BLaER1 (cell line): ENCODE measurements at regions not wholly inside any gene's neighbourhood (a gene's known extent, or its start where the extent isn't known, plus 50 kb on each side); places are given as distances from the start of the nearest gene placed in this dataset.

Experiments used
- H3K27ac ChIP-seq: shearing (Covaris generic); formaldehyde crosslinking; 2 replicates; pipeline ENCODE4 v1.8.1; 2022
- H3K27me3 ChIP-seq: shearing (Covaris generic); formaldehyde crosslinking; 2 replicates; pipeline ENCODE4 v1.8.1; 2022
- H3K36me3 ChIP-seq: shearing (Covaris generic); formaldehyde crosslinking; 2 replicates; pipeline ENCODE4 v1.8.1; 2022
- H3K4me1 ChIP-seq: shearing (Covaris generic); formaldehyde crosslinking; 2 replicates; pipeline ENCODE4 v1.8.1; 2022
- H3K4me2 ChIP-seq: shearing (Covaris generic); formaldehyde crosslinking; 2 replicates; pipeline ENCODE4 v1.8.1; 2022
- H3K4me3 ChIP-seq: shearing (Covaris generic); formaldehyde crosslinking; 2 replicates; pipeline ENCODE4 v1.8.1; 2022
- H3K9ac ChIP-seq: shearing (Covaris generic); formaldehyde crosslinking; 2 replicates; pipeline ENCODE4 v1.8.1; 2022
- H3K9me3 ChIP-seq: shearing (Covaris generic); formaldehyde crosslinking; 2 replicates; pipeline ENCODE4 v1.8.1; 2022
- H4K20me1 ChIP-seq: shearing (Covaris generic); formaldehyde crosslinking; 2 replicates; pipeline ENCODE4 v1.8.1; 2022
- Cebpa-rat ChIP-seq: shearing (Covaris generic); IDR thresholded peaks from 2 replicates; pipeline ENCODE4 v1.8.1; 2022

DNA sequence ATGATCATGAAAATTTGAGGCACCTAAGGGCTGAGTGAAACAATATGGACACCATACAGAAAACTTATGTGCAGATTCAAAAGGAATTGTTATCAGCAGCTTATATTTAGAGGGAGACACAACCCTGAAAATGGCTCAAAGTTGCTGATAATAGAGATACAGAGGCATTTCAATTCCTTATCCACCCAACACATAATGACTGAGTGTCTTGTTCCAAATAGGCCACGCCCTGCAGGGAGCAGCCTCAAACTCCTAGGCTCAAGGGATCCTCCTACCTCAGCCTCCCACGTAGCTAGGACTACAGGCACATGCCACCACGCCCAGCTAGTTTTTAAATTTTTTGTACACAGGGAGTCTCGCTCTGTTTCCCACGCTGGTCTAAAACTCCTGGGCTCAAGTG, 79.0 kb downstream of the LBH start:
- Histone ChIP-seq H3K27me3 (no peaks in the 10 kb centered on the region), H3K9ac (no peak overlapping the region), H3K9me3 (no peaks in the 10 kb centered on the region), H3K36me3 (no peaks in the 10 kb centered on the region), H3K4me1 (peaks cover 12% of the 10 kb centered on the region), H3K4me2 (peak overlapping the region; percentile 36), H3K4me3 (no peak overlapping the region), H3K27ac (no peak overlapping the region), H4K20me1 (no peaks in the 10 kb centered on the region)
- no peak for TF ChIP-seq Cebpa-rat

DNA sequence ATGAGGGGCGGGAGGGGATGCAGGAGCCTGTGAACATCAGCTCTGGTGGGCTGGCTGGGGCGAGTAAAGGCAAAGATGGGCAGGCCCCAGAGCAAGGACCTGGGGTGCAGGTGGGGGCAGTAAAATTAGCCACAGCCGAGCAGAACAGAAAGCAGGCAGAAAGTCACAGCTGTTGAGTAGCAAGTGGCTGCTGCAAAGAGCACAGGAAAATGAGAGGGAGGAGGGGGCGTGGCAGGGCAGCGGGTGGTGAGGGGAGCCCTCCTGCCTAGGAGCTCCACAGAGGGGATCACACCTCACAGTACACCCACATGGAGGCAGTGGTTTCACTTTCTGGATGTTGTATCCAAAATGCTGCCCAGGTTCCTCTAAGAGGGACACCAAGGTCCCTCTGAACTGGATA, 79.6 kb downstream of the LBH start:
- TF ChIP-seq Cebpa-rat = no peak
- H3K9ac ChIP-seq = no peak overlapping the region
- H3K27me3 ChIP-seq = no peaks in the 10 kb centered on the region
- peaks cover 12% of the 10 kb centered on the region for H3K4me1 ChIP-seq
- no peaks in the 10 kb centered on the region for H4K20me1 ChIP-seq
- H3K9me3 ChIP-seq = no peaks in the 10 kb centered on the region
- H3K4me2 ChIP-seq = peak overlapping the region; percentile 36
- no peaks in the 10 kb centered on the region for H3K36me3 ChIP-seq
- H3K4me3 ChIP-seq = no peak overlapping the region
- H3K27ac ChIP-seq = 0 out of 2 replicates have a peak overlapping the region, but pooled peaks have one; percentile 9

DNA sequence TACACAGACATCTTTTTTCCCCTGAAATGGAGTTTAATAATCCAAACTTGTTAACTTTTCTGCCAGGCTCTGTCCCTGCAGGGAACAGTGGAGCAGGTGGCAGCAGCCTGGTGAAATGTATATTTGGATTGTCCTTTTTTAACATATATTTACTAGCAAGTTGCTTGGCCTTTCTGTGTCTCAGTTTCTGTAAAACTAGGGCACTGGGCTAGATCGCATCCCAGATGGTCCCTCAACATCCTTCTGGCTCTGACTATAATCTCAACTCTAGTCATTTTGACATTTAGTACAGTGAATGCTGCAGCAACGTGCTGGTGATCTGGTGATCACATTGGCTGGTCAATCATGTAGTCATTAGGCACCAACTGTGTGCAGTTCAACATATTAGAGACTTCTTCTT, 80.4 kb downstream of the LBH start:
- Histone ChIP-seq H4K20me1 (no peaks in the 10 kb centered on the region), H3K9ac (no peak overlapping the region), H3K4me3 (no peak overlapping the region), H3K27ac (no peak overlapping the region), H3K4me2 (no peak overlapping the region), H3K36me3 (no peaks in the 10 kb centered on the region), H3K9me3 (no peaks in the 10 kb centered on the region), H3K4me1 (peaks cover 12% of the 10 kb centered on the region), H3K27me3 (no peaks in the 10 kb centered on the region)
- TF ChIP-seq Cebpa-rat = no peak

DNA sequence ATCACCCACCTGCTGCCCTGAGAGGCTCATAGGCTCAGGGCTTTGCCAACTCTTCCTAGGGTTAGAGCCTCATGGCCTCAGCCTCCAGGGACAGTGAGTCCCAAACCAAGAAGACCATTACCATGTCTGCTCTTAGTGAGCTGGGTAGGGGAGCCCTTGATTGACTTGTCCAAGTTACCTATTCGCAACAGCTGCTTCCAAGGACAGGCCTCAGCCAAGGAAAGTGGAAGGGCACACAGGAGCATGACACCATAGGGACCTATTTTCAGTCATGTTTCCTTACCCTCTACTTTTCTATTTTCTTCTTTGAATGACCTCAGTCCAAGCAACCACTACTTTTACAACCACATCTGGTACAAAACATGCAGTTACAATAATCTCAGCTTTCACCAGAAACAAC, 81.6 kb downstream of the LBH start:
- Histone ChIP-seq H3K4me2 (no peak overlapping the region), H3K27me3 (no peaks in the 10 kb centered on the region), H4K20me1 (no peaks in the 10 kb centered on the region), H3K4me3 (no peak overlapping the region), H3K9me3 (no peaks in the 10 kb centered on the region), H3K9ac (no peak overlapping the region), H3K36me3 (no peaks in the 10 kb centered on the region), H3K4me1 (peaks cover 12% of the 10 kb centered on the region), H3K27ac (no peak overlapping the region)
- no peak for TF ChIP-seq Cebpa-rat

DNA sequence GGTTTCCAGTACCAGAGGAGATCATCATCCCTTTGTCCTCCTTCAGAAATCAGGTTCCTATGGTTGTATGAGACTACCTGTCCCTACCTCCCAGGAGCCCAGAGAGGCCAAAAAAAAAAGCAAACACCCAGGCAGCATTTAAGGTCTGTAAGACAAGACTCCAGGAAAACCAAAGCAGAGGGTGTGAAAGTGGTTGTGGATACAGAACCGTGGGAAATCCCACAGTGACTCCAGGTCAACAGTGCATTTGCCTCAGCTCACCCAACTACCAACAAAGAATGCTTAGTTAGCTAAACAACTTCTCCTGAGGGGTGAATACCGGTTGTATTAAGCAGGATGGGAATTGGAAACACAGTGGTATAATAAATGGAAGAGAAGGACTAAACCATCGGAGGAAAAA, 83.6 kb downstream of the LBH start:
- no peaks in the 10 kb centered on the region for H4K20me1 ChIP-seq
- no peak overlapping the region for H3K9ac ChIP-seq
- peaks cover 12% of the 10 kb centered on the region for H3K4me1 ChIP-seq
- H3K4me3 ChIP-seq = no peak overlapping the region
- H3K27me3 ChIP-seq = no peaks in the 10 kb centered on the region
- H3K9me3 ChIP-seq = no peaks in the 10 kb centered on the region
- no peaks in the 10 kb centered on the region for H3K36me3 ChIP-seq
- TF ChIP-seq Cebpa-rat = no peak
- H3K4me2 ChIP-seq = no peak overlapping the region
- no peak overlapping the region for H3K27ac ChIP-seq

DNA sequence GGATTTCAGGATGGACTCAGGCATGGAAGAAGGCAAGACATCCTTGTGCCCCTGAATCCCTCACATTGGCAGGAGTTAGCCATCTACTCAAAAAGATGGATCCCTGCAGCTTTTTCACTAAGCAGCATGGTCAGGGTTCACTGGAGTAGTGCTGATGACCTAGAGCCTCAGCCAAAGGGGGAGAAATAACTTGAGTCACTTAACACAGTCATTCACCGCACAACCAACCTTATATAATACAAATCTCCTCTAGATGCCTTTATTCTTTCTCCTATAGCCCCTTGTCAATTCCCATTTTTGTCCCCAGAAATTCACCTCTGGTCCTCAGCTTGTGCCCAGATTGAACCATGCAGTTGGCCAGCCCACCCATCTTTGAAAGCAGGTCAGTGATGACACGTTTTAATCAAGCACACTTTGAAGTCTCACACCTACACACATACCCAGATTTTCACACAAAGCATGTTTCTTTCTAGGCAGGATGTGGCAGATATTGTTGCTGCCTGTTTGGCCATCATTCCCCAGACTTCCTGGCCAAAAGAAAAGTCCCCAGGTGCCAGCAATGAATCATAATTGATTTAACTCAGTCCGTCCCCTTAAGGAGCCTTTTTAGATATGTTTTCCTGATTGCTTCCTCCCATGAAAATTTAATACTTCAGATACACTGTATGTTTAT, 84.2 kb downstream of the LBH start:
- H3K4me2 ChIP-seq = no peak overlapping the region
- no peaks in the 10 kb centered on the region for H3K9me3 ChIP-seq
- no peak overlapping the region for H3K9ac ChIP-seq
- H3K27ac ChIP-seq = no peak overlapping the region
- no peak overlapping the region for H3K4me3 ChIP-seq
- no peak for TF ChIP-seq Cebpa-rat
- H3K27me3 ChIP-seq = no peaks in the 10 kb centered on the region
- H3K4me1 ChIP-seq = peaks cover 8% of the 10 kb centered on the region
- H3K36me3 ChIP-seq = no peaks in the 10 kb centered on the region
- no peaks in the 10 kb centered on the region for H4K20me1 ChIP-seq

DNA sequence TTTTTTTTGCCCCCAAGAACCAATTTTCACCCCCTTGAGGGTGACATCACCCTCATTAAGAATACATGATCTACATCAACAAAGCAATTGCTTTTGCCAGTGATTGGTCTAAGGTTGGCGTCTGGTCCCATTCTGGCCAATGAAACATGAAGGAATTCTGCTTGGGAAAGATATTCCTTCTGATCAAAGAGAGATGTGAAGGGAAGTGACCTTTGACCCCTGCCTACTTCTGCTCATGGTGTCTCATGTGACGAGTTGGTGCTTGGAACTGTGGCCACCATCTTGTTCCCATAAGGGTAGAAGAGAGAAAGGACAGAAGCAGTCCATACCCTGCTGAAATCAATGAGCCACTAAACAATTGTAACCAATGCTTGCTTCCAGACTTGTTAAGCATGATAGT, 85.1 kb downstream of the LBH start:
- H3K27ac ChIP-seq = no peak overlapping the region
- no peak overlapping the region for H3K4me3 ChIP-seq
- H3K9ac ChIP-seq = no peak overlapping the region
- no peak overlapping the region for H3K4me2 ChIP-seq
- peaks cover 6% of the 10 kb centered on the region for H3K4me1 ChIP-seq
- H4K20me1 ChIP-seq = no peaks in the 10 kb centered on the region
- H3K9me3 ChIP-seq = no peaks in the 10 kb centered on the region
- H3K36me3 ChIP-seq = no peaks in the 10 kb centered on the region
- no peak for TF ChIP-seq Cebpa-rat
- H3K27me3 ChIP-seq = no peaks in the 10 kb centered on the region

DNA sequence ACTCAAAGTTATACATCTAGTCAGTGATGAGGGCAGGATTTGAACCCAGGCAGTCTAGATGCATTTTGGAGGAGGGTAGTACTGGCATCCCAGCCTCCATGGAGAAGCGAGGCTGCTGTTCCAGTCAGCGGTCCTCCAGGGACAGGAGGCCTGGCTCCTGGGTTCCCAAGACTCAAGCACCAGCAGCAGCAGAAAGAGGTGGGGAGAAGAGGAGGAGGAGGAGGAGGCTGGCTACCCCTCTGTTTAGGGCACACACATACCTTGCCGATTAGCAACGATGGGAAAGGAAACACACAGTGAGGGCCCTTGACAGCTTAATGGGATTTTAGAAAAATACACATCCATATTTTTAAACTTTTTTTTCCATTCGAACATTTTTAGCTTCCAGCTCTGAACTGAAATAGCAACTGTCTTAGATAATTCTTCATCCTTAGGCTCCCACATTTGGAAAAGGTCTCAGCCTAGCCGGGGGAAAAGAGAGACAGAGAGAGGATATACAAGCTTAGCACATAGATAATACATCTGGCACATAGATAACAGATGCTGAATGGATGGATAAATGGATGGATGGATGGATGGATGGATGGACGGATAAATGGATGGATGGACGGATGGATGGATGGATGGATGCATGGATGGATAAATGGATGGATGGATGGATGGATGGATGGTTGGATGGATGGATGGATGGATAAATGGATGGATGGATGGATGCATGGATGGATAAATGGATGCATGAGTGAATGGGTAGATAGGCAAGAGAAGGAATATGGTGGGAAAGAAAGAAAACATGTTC, 87.9 kb downstream of the LBH start:
- Histone ChIP-seq H3K9ac (no peak overlapping the region), H3K27me3 (no peaks in the 10 kb centered on the region), H3K4me3 (no peak overlapping the region), H3K27ac (no peak overlapping the region), H3K36me3 (no peaks in the 10 kb centered on the region), H3K4me1 (peaks cover 31% of the 10 kb centered on the region), H4K20me1 (no peaks in the 10 kb centered on the region), H3K4me2 (no peak overlapping the region), H3K9me3 (no peaks in the 10 kb centered on the region)
- TF ChIP-seq Cebpa-rat = no peak

DNA sequence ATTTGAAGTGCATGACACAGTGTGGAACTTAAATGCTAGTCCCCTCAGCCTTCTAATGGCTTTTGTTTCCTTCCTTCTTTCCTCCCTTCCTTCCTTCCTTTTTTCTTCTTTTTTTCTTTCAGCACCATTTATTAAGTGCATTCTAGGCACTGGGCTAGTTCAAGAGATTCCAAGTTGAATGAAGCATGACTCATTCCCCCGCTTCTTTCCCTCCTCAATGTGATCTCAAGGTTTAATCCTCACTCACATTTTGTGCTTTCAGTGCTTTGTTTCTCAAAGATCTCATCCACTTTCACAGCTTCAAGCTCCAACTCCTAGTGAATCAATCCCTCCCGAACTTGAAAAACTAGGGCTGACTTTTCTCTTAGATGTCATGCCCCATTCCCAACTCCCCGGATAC, 90.1 kb downstream of the LBH start:
- no peaks in the 10 kb centered on the region for H3K9me3 ChIP-seq

DNA sequence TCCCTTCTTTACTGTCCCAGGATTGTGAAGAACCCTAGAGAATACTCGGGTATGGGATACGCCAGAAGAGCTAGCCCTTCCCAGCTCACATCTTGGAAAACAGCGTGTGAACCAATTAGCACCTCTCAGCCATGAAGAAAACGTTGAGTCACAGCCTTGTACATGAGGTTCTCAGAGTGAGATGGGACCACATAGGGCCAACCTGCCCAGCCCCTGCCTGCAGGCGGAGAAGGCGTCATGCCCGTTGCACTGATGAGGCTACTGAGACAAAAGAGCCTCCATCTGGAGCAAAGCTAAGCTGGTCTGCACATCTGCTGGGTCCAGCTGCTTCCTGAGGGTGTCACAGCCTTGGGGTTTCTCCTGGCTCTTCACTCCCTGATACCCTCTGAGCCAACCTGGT, 92.2 kb downstream of the LBH start:
- H3K9ac ChIP-seq = no peak overlapping the region

More for the DNA sequence above, 90.1 kb downstream of the LBH start:
- H3K4me3 ChIP-seq = no peak overlapping the region
- H3K4me1 ChIP-seq = peaks cover 54% of the 10 kb centered on the region
- no peaks in the 10 kb centered on the region for H3K27me3 ChIP-seq
- TF ChIP-seq Cebpa-rat = no peak
- H3K36me3 ChIP-seq = no peaks in the 10 kb centered on the region
- no peak overlapping the region for H3K27ac ChIP-seq
- H3K4me2 ChIP-seq = peak overlapping the region; percentile 52
- H4K20me1 ChIP-seq = no peaks in the 10 kb centered on the region
- H3K9ac ChIP-seq = no peak overlapping the region; the same call in 1 of the 2 replicates

More for the DNA sequence above, 92.2 kb downstream of the LBH start:
- no peaks in the 10 kb centered on the region for H3K36me3 ChIP-seq
- peak overlapping the region; percentile 59 for H3K4me2 ChIP-seq
- TF ChIP-seq Cebpa-rat = no peak
- H3K27me3 ChIP-seq = no peaks in the 10 kb centered on the region
- peaks cover 55% of the 10 kb centered on the region for H3K4me1 ChIP-seq
- H4K20me1 ChIP-seq = no peaks in the 10 kb centered on the region
- H3K27ac ChIP-seq = peak overlapping the region; percentile 42; the same call in 1 of the 2 replicates
- no peak overlapping the region for H3K4me3 ChIP-seq
- no peaks in the 10 kb centered on the region for H3K9me3 ChIP-seq
